ENCODE measurements at regions not wholly inside any gene's neighbourhood (a gene's known extent, or its start where the extent isn't known, plus 50 kb on each side); places are given as distances from the start of the nearest gene placed in this dataset.

DNA sequence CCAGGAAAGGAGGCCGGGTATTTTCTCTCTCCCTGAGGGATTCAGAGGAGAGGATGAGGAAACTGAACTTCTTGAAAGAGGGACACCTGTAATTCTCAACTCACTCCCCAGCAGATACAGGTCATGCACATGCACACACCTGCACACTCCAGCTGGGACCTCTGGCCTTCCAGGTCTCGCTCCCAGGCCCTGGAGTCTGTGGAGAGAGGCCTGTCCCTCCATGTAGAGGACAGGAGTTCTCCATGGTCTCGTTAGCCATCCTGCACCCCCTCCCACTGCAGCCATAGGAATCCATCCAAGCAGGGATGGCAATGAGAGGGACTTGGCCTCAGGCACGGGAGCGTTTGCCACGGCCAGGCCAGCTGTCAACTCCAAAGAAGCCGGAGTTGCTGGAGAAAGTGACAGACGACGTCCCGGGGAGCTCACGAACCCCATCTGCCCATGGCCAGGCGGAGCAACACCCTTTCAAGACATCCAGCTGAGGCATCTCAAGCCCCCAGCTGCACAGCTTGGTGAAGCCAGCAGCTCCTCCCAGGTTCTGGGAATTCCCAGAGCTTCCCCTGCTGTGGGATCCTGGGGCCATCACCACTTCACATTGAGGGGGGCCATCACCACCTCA is 223.3 kb downstream of the UACA start:
- H3K9ac ChIP-seq (ENCODE audit: extremely low read depth, insufficient read length, low read length), result no peak overlapping the region
- no peak overlapping the region for H3K23ac ChIP-seq (ENCODE audit: insufficient read length, low read depth, low read length)
- no peak overlapping the region for H4K8ac ChIP-seq (replicated peaks; ENCODE audit: insufficient read length, low read depth, low read length)
- H3K23me2 ChIP-seq (ENCODE audit: insufficient read length, low read depth, low read length, poor library complexity, severe bottlenecking), result no peaks in the 10 kb centered on the region
- H3T11ph ChIP-seq (ENCODE audit: low read length), result no peak overlapping the region
- H4K20me1 ChIP-seq (ENCODE audit: control insufficient read depth, insufficient read depth, insufficient read length), result no peaks in the 10 kb centered on the region
- H2AK5ac ChIP-seq (ENCODE audit: insufficient read length, low read length), result no peak overlapping the region
- Mint-ChIP-seq H3K36me3 (ENCODE audit: insufficient read depth in 1 of 3, low read depth in 3 of 3) (no peaks in the 10 kb centered on the region), H3K27ac (no peak overlapping the region), H3K9me3 (no peaks in the 10 kb centered on the region), H3K27me3 (ENCODE audit: low read depth) (peaks cover 1% of the 10 kb centered on the region), H3K4me1 (peaks cover 22 to 33% of the 10 kb centered on the region in 2 experiments), H3K4me3 (no peak overlapping the region)
- H3K18ac ChIP-seq (ENCODE audit: insufficient read length, low read depth, low read length), result no peak overlapping the region
- no peak overlapping the region for H2BK20ac ChIP-seq (ENCODE audit: low read depth, low read length, poor library complexity, severe bottlenecking)
- H2BK5ac ChIP-seq (ENCODE audit: insufficient read length, low read length), result no peak overlapping the region
- H2BK15ac ChIP-seq (ENCODE audit: low read depth, low read length), result no peak overlapping the region
- no peaks in the 10 kb centered on the region for H3K79me2 ChIP-seq (ENCODE audit: insufficient read depth, low read length)
- H3K4me1 ChIP-seq (ENCODE audit: insufficient read depth, low read length), result no peaks in the 10 kb centered on the region; the same call in 1 of the 2 replicates
- H3K27ac ChIP-seq (ENCODE audit: insufficient read length, low read depth, low read length), result no peak overlapping the region
- TF ChIP-seq, protein P1, sequence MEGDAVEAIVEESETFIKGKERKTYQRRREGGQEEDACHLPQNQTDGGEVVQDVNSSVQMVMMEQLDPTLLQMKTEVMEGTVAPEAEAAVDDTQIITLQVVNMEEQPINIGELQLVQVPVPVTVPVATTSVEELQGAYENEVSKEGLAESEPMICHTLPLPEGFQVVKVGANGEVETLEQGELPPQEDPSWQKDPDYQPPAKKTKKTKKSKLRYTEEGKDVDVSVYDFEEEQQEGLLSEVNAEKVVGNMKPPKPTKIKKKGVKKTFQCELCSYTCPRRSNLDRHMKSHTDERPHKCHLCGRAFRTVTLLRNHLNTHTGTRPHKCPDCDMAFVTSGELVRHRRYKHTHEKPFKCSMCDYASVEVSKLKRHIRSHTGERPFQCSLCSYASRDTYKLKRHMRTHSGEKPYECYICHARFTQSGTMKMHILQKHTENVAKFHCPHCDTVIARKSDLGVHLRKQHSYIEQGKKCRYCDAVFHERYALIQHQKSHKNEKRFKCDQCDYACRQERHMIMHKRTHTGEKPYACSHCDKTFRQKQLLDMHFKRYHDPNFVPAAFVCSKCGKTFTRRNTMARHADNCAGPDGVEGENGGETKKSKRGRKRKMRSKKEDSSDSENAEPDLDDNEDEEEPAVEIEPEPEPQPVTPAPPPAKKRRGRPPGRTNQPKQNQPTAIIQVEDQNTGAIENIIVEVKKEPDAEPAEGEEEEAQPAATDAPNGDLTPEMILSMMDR (conservative IDR thresholded peaks at IDR 0.05), result no peak
- H3K56ac ChIP-seq (ENCODE audit: insufficient read length, low read depth, low read length), result no peak overlapping the region
- H2BK120ac ChIP-seq (ENCODE audit: low read depth, low read length, poor library complexity, severe bottlenecking), result no peak overlapping the region
- H3K4me2 ChIP-seq (ENCODE audit: insufficient read depth, insufficient read length, low read length), result no peak overlapping the region
- no peak overlapping the region for H4K91ac ChIP-seq (ENCODE audit: insufficient read length, low read depth, low read length)
- no peak overlapping the region for H2BK12ac ChIP-seq (ENCODE audit: insufficient read length, low read depth, low read length)
- H3K27me3 ChIP-seq (ENCODE audit: insufficient read depth, low read length), result no peaks in the 10 kb centered on the region
- no peak for DNase-seq
- no CpG with 5 or more reads among the region's 12 CpGs for WGBS (ENCODE audit: extremely low coverage, insufficient read length, low lambda C conversion rate)
- no peak overlapping the region for H2AFZ ChIP-seq (ENCODE audit: low read length)
- no peak overlapping the region for H3K14ac ChIP-seq (ENCODE audit: insufficient read depth, low read length)
- no peaks in the 10 kb centered on the region for H3K79me1 ChIP-seq (ENCODE audit: insufficient read depth, low read depth, low read length, poor library complexity, severe bottlenecking)
- no peak overlapping the region for H3K4ac ChIP-seq (ENCODE audit: low read depth, low read length)
- no peak overlapping the region for H4K5ac ChIP-seq (ENCODE audit: insufficient read length, low read depth, low read length)
- no peaks in the 10 kb centered on the region for H3K9me3 ChIP-seq (ENCODE audit: control insufficient read depth, low read depth, low read length)
